Heart right ventricle (tissue), 16 donors: ENCODE measurements at regions not wholly inside any gene's neighbourhood (a gene's known extent, or its start where the extent isn't known, plus 50 kb on each side); places are given as distances from the start of the nearest gene placed in this dataset.

Source experiments
- ATAC-seq, 8 donors: fragments of 200-7000 bp; cut with Tn5 transposase; one replicate each; pipeline ENCODE4 v1.9.1; 2020; ENCODE audit warnings: mild to moderate bottlenecking in 8 of 8, moderate library complexity in 8 of 8, moderate number of reproducible peaks in 1 of 8
- DNase-seq, 2 donors: peaks; one replicate each; pipeline ENCODE4 v3.0.0-alpha.2; 2020
- H3K27ac ChIP-seq, 10 donors: fragments of 200-600 bp; sonication (generic) in 2 of 10; one replicate each; pipeline versions ENCODE4 v1.5.0 to v1.8.0; 2020 to 2022; ENCODE audit warnings: mild to moderate bottlenecking in 3 of 10
- H3K27me3 ChIP-seq, 7 donors: fragments of 200-600 bp; one replicate each; pipeline ENCODE4 v1.8.0; 2021 to 2022; ENCODE audit warnings: mild to moderate bottlenecking in 2 of 7
- H3K36me3 ChIP-seq, 9 donors: fragments of 200-600 bp; sonication (generic) in 1 of 9; one replicate each; pipeline versions ENCODE4 v1.5.0 to v1.8.0; 2020 to 2022; ENCODE audit warnings: mild to moderate bottlenecking in 2 of 9
- H3K4me1 ChIP-seq, 9 donors: fragments of 200-600 bp; sonication (generic) in 1 of 9; one replicate each; pipeline versions ENCODE4 v1.5.0 to v1.8.0; 2020 to 2022; ENCODE audit warnings: mild to moderate bottlenecking in 4 of 9
- H3K4me3 ChIP-seq, 10 donors: fragments of 200-600 bp; sonication (generic) in 2 of 10; one replicate each; pipeline versions ENCODE4 v1.5.0 to v1.8.0; 2020 to 2022; ENCODE audit warnings: mild to moderate bottlenecking in 7 of 10, moderate library complexity in 2 of 10
- H3K9me3 ChIP-seq, 11 donors: fragments of 200-600 bp in 10 of 11; sonication (generic) in 2 of 11; one replicate each; pipeline versions ENCODE4 v1.5.0 to v1.8.0; 2013 to 2022; ENCODE audit warnings: mild to moderate bottlenecking in 2 of 11, control low read depth in 1 of 11, moderate library complexity in 1 of 11
- WGBS, 2 donors: extraction: QIAGEN DNeasy Blood & Tissue Kit; methylation state at CpG; one replicate each; pipeline ENCODE4 v1.1.7; 2013; ENCODE audit warnings: inconsistent platforms in 1 of 2; 5-methylcytosine and 5-hydroxymethylcytosine counted together
- intact Hi-C, 10 donors: fragments of 100-400 bp; cut with DNase I; formaldehyde crosslinking; loops; one replicate each; pipeline versions ENCODE4 v1.11.1 to v1.14.2; 2022
- TF ChIP-seq, protein P1 (sequence below), 9 donors: fragments of 200-600 bp; sonication (generic) in 2 of 9; IDR thresholded peaks; one replicate each; pipeline versions ENCODE4 v1.5.0 to v1.8.0; 2021 to 2022; ENCODE audit warnings: antibody characterized with exemption in 9 of 9, mild to moderate bottlenecking in 5 of 9, moderate library complexity in 1 of 9
- donor health status: Arrhythmogenic right ventricular cardiomyopathy.
- donor health status: ischemic (EF 13 %, LVEDD 7.1; RV severe dilation, severe dysfunction).
- donor health status: healthy with polysubstance abuse.
- donor health status: DM: no; HTN: yes; CAD: no.
- donor health status: DM: no; HTN: no; CAD: no.
- donor health status: ischemic (EF 25% LVEDD 6.9; RV normal size, moderate dysfunction).
- donor health status: ischemic (EF 25% LVEDD 5.7; RV mildly dilated, moderate dysfunction).
- donor health status: healthy.
- donor health status: DM: yes; HTN: yes; CAD: no.
- donor health status: Ischemic cardiomyopathy.
- donor health status: ischemic (EF 35%, LVEDD 5.7; RV mildly dilated, moderate dysfunction).
- donor health status: nonischemic (EF 11% LVEDD 7.7; RV severe dilation, severe dysfunction).
- donor health status: DM: yes; HTN: yes; CAD: no.
- donor health status: PGD.
- donor health status: ischemic (EF 29% LVEDD 5.4; RV normal size, mild dysfunction).
- donor health status: nonischemic (EF 23%, LVEDD 6.1; RV moderate dilation, normal function).

DNA sequence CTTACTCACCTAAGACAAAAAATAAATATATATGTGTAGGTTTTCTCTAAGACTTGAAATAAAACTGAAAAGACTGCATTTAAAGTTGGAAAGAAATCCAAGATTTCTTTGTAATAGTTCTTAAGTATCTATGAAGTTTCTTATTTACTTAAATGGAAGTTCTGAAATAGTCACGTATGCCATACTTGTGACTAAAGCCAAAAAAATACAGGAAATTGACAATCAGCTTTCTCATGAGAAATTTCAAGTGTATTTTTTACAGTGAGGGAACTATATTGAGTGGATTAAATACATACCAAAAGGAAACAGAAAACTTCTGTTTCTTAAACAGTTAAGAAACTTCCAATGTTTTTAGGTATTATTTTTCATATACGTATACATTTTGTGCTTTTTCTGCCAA lies 188.1 kb downstream of the DPY19L2 start:
- Histone ChIP-seq H3K36me3 (no peaks in the 10 kb centered on the region), H3K9me3 (no peaks in the 10 kb centered on the region), H3K4me3 (no peak overlapping the region), H3K27me3 (no peaks in the 10 kb centered on the region), H3K27ac (no peak overlapping the region), H3K4me1 (no peaks in the 10 kb centered on the region)
- WGBS, 2 donors: 53 to 65% methylated on average over 2 of the region's 2 CpGs
- intact Hi-C loops: no loop called here
- no peak for DNase-seq
- ATAC-seq: no peak
- TF ChIP-seq, protein P1, sequence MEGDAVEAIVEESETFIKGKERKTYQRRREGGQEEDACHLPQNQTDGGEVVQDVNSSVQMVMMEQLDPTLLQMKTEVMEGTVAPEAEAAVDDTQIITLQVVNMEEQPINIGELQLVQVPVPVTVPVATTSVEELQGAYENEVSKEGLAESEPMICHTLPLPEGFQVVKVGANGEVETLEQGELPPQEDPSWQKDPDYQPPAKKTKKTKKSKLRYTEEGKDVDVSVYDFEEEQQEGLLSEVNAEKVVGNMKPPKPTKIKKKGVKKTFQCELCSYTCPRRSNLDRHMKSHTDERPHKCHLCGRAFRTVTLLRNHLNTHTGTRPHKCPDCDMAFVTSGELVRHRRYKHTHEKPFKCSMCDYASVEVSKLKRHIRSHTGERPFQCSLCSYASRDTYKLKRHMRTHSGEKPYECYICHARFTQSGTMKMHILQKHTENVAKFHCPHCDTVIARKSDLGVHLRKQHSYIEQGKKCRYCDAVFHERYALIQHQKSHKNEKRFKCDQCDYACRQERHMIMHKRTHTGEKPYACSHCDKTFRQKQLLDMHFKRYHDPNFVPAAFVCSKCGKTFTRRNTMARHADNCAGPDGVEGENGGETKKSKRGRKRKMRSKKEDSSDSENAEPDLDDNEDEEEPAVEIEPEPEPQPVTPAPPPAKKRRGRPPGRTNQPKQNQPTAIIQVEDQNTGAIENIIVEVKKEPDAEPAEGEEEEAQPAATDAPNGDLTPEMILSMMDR (IDR thresholded peaks at IDR 0.05): no peak

DNA sequence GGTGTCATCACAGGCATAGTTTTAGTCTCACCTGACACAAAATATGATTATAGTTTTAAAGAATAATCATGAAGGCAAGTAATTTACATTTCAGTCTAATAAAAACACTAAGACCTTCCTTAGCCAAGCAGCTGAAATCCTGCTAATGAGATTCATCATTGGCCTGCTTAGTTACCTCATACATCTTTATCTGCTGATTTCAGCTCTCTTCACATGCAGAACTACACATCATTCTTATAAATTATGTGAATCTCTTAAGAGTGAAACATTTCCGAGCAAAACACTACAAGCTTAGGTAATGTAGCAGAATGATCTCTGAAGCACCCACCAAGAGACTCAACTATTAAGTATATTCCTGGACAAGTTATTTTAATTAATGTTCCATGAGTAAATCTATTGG lies 198.1 kb downstream of the DPY19L2 start:
- DNase-seq: no peak
- no peak overlapping the region for H3K27ac ChIP-seq
- ATAC-seq: no peak
- peaks cover 0 to 15% (median 0%) of the 10 kb centered on the region in 11 donors for H3K9me3 ChIP-seq
- no peaks in the 10 kb centered on the region for H3K36me3 ChIP-seq
- TF ChIP-seq, protein P1 (IDR thresholded peaks at IDR 0.05): no peak
- H3K4me1 ChIP-seq: no peaks in the 10 kb centered on the region
- H3K27me3 ChIP-seq: no peaks in the 10 kb centered on the region
- intact Hi-C loops: no loop called here
- no peak overlapping the region for H3K4me3 ChIP-seq
- 90 to 94% methylated on average over 1 of the region's 1 CpG for whole genome bisulfite sequencing, 2 donors

DNA sequence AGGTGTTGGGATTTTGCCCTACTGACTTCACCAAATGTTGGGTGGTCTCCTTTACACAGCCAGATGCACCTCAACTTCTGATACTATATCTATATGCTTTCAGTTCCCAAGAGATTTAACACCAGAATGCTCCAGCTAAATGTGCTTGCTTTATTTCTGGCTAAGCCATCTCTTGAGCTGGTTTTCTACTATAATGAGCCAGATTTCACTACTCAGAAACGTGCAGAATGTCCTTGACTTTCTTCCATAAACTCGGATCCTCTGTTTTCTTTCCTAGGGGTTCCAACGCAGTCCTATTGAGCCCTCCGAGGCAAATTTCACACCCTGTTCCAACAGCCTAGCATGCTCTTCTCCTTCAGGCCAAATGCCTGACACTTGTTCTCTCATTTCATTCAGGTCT lies 200.3 kb downstream of the DPY19L2 start:
- TF ChIP-seq, protein P1 (IDR thresholded peaks at IDR 0.05): no peak
- Histone ChIP-seq H3K4me3 (no peak overlapping the region), H3K9me3 (peaks cover 0 to 22% (median 0%) of the 10 kb centered on the region in 11 donors), H3K27ac (no peak overlapping the region), H3K27me3 (no peaks in the 10 kb centered on the region), H3K36me3 (no peaks in the 10 kb centered on the region), H3K4me1 (no peaks in the 10 kb centered on the region)
- no peak for DNase-seq
- 56 to 68% methylated on average over 4 of the region's 4 CpGs for WGBS, 2 donors
- intact Hi-C loops: no loop called here
- ATAC-seq: no peak

DNA sequence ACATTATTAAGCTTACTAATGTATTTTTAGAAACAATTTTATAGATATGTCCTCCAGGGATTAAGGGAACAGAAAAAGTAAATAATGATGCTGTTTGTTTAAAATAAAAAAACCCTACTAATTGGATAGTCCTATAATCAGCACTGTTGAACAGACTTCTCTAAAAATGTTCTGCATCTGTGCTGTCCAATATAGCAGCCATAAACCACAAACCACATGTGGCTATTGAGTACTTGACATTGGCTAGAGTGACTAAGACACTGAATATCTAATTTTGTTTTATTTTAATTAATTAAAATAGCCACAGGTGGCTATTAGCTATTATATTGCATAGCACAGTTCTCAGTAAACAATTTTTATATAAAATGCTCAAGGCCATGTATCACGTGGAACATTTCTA lies 210.4 kb downstream of the DPY19L2 start:
- Histone ChIP-seq H3K36me3 (no peaks in the 10 kb centered on the region), H3K4me3 (no peak overlapping the region), H3K4me1 (no peaks in the 10 kb centered on the region), H3K27me3 (no peaks in the 10 kb centered on the region), H3K27ac (no peak overlapping the region), H3K9me3 (peaks cover 0 to 16% (median 0%) of the 10 kb centered on the region in 11 donors)
- 90 to 94% methylated on average over 1 of the region's 1 CpG for WGBS, 2 donors
- ATAC-seq (no peak), DNase-seq (no peak)
- TF ChIP-seq, protein P1 (IDR thresholded peaks at IDR 0.05): no peak
- intact Hi-C loops: loop anchor here in 2 of 10 donors (2.0 to 10.0 kb wide), 2 partner anchors 51 to 353 kb away; no protein-coding TSS in a partner anchor
